ENCODE measurements at regions not wholly inside any gene's neighbourhood (a gene's known extent, or its start where the extent isn't known, plus 50 kb on each side); places are given as distances from the start of the nearest gene placed in this dataset.

DNA sequence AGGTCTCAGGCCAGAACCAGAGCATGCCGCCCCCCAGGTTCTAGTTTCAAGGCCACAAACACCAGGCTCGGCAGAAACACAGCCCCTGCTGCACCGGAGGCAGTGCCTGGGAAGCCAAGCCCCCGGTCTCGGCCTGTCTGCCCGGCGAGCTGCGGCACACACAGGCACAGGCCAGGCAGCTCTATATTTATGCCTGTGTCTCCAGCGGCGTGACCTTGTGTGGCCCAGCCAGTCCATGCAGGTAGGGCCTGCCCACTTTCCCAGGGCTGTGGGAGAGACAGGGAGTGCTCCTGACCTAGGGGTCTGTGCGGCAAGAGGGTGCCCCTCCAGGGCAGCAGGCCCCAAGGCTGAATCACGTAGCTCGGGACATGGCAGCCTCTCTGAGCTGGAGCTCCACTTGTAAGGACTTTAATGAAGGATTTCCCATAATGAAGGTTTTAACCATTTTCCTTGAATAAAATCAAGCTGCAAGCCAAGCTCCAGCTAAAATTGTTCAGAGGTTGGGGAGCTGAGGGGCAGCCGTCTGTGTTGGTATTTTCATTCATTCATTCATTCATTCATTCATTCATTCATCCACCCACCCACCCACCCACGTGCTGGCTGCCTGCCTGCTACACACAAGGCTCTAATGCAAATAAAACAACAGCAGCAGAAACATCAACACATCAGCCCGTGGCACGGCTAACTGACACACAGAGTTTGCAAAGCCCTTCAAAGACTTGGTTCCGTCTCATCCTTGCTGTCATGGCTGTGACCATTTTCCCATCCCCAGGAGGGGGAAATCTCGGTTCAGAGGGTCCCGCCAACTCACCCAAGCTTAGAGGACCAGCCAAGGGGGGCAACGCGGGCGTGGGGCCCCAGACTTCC lies 92.0 kb downstream of the RFLNA start:
- TF ChIP-seq, protein P1, sequence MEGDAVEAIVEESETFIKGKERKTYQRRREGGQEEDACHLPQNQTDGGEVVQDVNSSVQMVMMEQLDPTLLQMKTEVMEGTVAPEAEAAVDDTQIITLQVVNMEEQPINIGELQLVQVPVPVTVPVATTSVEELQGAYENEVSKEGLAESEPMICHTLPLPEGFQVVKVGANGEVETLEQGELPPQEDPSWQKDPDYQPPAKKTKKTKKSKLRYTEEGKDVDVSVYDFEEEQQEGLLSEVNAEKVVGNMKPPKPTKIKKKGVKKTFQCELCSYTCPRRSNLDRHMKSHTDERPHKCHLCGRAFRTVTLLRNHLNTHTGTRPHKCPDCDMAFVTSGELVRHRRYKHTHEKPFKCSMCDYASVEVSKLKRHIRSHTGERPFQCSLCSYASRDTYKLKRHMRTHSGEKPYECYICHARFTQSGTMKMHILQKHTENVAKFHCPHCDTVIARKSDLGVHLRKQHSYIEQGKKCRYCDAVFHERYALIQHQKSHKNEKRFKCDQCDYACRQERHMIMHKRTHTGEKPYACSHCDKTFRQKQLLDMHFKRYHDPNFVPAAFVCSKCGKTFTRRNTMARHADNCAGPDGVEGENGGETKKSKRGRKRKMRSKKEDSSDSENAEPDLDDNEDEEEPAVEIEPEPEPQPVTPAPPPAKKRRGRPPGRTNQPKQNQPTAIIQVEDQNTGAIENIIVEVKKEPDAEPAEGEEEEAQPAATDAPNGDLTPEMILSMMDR (IDR thresholded peaks at IDR 0.05; ENCODE audit: insufficient read depth, low read length, poor library complexity, severe bottlenecking): no peak
- no peak for TF ChIP-seq EZH2phosphoT487 (conservative IDR thresholded peaks at IDR 0.05; ENCODE audit: low read length)

Data from SU-DHL-6 (cell line).